ENCODE measurements at regions not wholly inside any gene's neighbourhood (a gene's known extent, or its start where the extent isn't known, plus 50 kb on each side); places are given as distances from the start of the nearest gene placed in this dataset.

- TF ChIP-seq, protein P1, sequence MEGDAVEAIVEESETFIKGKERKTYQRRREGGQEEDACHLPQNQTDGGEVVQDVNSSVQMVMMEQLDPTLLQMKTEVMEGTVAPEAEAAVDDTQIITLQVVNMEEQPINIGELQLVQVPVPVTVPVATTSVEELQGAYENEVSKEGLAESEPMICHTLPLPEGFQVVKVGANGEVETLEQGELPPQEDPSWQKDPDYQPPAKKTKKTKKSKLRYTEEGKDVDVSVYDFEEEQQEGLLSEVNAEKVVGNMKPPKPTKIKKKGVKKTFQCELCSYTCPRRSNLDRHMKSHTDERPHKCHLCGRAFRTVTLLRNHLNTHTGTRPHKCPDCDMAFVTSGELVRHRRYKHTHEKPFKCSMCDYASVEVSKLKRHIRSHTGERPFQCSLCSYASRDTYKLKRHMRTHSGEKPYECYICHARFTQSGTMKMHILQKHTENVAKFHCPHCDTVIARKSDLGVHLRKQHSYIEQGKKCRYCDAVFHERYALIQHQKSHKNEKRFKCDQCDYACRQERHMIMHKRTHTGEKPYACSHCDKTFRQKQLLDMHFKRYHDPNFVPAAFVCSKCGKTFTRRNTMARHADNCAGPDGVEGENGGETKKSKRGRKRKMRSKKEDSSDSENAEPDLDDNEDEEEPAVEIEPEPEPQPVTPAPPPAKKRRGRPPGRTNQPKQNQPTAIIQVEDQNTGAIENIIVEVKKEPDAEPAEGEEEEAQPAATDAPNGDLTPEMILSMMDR (IDR thresholded peaks at IDR 0.05): no peak
- no peak for TF ChIP-seq POLR2A (IDR thresholded peaks at IDR 0.05)
- TF ChIP-seq POLR2AphosphoS5 (IDR thresholded peaks at IDR 0.05): no peak
These were observed 58.0 kb upstream of the LGALSL start for GRCh38 chr2:64396001-64396400.

Data from gastroesophageal sphincter (tissue), 3 donors.